WTC11 (cell line): ENCODE measurements at regions not wholly inside any gene's neighbourhood (a gene's known extent, or its start where the extent isn't known, plus 50 kb on each side); places are given as distances from the start of the nearest gene placed in this dataset.
A peak's percentile ranks its signal among the peaks of the same experiment; 100 is the strongest.

Experiments
- ATAC-seq: fragments of 200-7000 bp; cut with Tn5 transposase; 2 replicates; pipeline ENCODE4 v1.10.0; 2021; ENCODE audit warnings: mild to moderate bottlenecking, moderate library complexity
- CTCF ChIA-PET: fragments of 300-600 bp; sonication (Branson Sonifier 250); formaldehyde crosslinking; loops from one replicate; lab custom pipeline; 2021; ENCODE audit warnings: antibody characterized with exemption; lab: Charles Lee
- POLR2A ChIA-PET: fragments of 350-600 bp; sonication (Branson Sonifier 250); formaldehyde crosslinking; loops from one replicate; lab custom pipeline; 2021; ENCODE audit warnings: antibody characterized with exemption; lab: Charles Lee
- DNase-seq: peaks from one replicate; pipeline ENCODE4 v3.0.0; 2021; ENCODE audit warnings: low spot score
- H3K27ac Mint-ChIP-seq: 2 replicates; pipeline ENCODE4 v1.8.0; 2021; ENCODE audit warnings: mixed read lengths
- H3K27me3 Mint-ChIP-seq: 2 replicates; pipeline ENCODE4 v1.8.0; 2021; ENCODE audit warnings: low read depth, mild to moderate bottlenecking, moderate library complexity, mixed read lengths
- H3K36me3 Mint-ChIP-seq: 2 replicates; pipeline ENCODE4 v1.8.0; 2021; ENCODE audit warnings: mixed read lengths
- H3K4me1 Mint-ChIP-seq: 2 replicates; pipeline ENCODE4 v1.8.0; 2022; ENCODE audit warnings: mixed read lengths
- H3K4me3 Mint-ChIP-seq: 2 replicates; pipeline ENCODE4 v1.8.0; 2021; ENCODE audit warnings: mild to moderate bottlenecking, moderate library complexity, mixed read lengths
- H3K9me3 Mint-ChIP-seq: 2 replicates; pipeline ENCODE4 v1.8.0; 2021; ENCODE audit warnings: mixed read lengths
- CBFB ChIP-seq: sonication (generic); formaldehyde crosslinking; IDR thresholded peaks from 2 replicates; pipeline ENCODE4 v1.8.1; 2022; ENCODE audit warnings: mild to moderate bottlenecking, low read depth, missing genetic modification reagents
- CREB1 ChIP-seq: sonication (generic); formaldehyde crosslinking; IDR thresholded peaks from 2 replicates; pipeline ENCODE4 v1.8.0; 2023; ENCODE audit warnings: mild to moderate bottlenecking, missing genetic modification reagents
- ETV6 ChIP-seq: sonication (generic); formaldehyde crosslinking; IDR thresholded peaks from 2 replicates; pipeline ENCODE4 v1.8.1; 2022; ENCODE audit warnings: mild to moderate bottlenecking, missing genetic modification reagents
- GRHL2 ChIP-seq: fragments of 250-450 bp; sonication (Bioruptor Pico); IDR thresholded peaks from 2 replicates; pipeline ENCODE4 v1.8.0; 2022; ENCODE audit warnings: mild to moderate bottlenecking, moderate library complexity; ENCODE audit not compliant: insufficient replicate concordance, severe bottlenecking
- IRF2 ChIP-seq: sonication (generic); formaldehyde crosslinking; IDR thresholded peaks from 2 replicates; pipeline ENCODE4 v1.8.0; 2022; ENCODE audit warnings: low read depth, missing genetic modification reagents, borderline replicate concordance
- JUN ChIP-seq: sonication (generic); formaldehyde crosslinking; IDR thresholded peaks from 2 replicates; pipeline ENCODE4 v1.8.0; 2023; ENCODE audit warnings: mild to moderate bottlenecking, missing genetic modification reagents
- MXD4 ChIP-seq: fragments of 250-450 bp; sonication (Bioruptor Pico); IDR thresholded peaks from 2 replicates; pipeline ENCODE4 v1.8.0; 2021; ENCODE audit warnings: mild to moderate bottlenecking, moderate library complexity, borderline replicate concordance
- NFE2L1 ChIP-seq: sonication (generic); formaldehyde crosslinking; IDR thresholded peaks from 2 replicates; pipeline ENCODE4 v1.8.1; 2023; ENCODE audit warnings: missing genetic modification reagents
- RELA ChIP-seq: sonication (generic); formaldehyde crosslinking; IDR thresholded peaks from 2 replicates; pipeline ENCODE4 v1.8.1; 2022; ENCODE audit warnings: missing genetic modification reagents, mild to moderate bottlenecking, borderline replicate concordance
- SMAD3 ChIP-seq: sonication (generic); formaldehyde crosslinking; IDR thresholded peaks from 2 replicates; pipeline ENCODE4 v1.8.0; 2022; ENCODE audit warnings: missing genetic modification reagents, mild to moderate bottlenecking, borderline replicate concordance
- TCF7 ChIP-seq: sonication (generic); formaldehyde crosslinking; IDR thresholded peaks from 2 replicates; pipeline ENCODE4 v1.8.0; 2022; ENCODE audit warnings: mild to moderate bottlenecking, low read depth, missing genetic modification reagents, moderate library complexity
- TEAD4 ChIP-seq: sonication (generic); formaldehyde crosslinking; IDR thresholded peaks from 2 replicates; pipeline ENCODE4 v1.8.0; 2022; ENCODE audit warnings: mild to moderate bottlenecking, missing genetic modification reagents
- ZNF121 ChIP-seq: sonication (generic); formaldehyde crosslinking; IDR thresholded peaks from 2 replicates; pipeline ENCODE4 v1.8.0; 2023; ENCODE audit warnings: missing genetic modification reagents
- ZNF423 ChIP-seq: fragments of 250-450 bp; sonication (Bioruptor Pico); IDR thresholded peaks from 2 replicates; pipeline ENCODE4 v2.1.2; 2022; ENCODE audit warnings: mild to moderate bottlenecking, moderate library complexity
- TF ChIP-seq, protein P1 (sequence below): sonication (generic); formaldehyde crosslinking; IDR thresholded peaks from 2 replicates; pipeline ENCODE4 v1.8.0; 2022; ENCODE audit warnings: mild to moderate bottlenecking, missing genetic modification reagents
- TF ChIP-seq, protein P2 (sequence below): sonication (generic); formaldehyde crosslinking; IDR thresholded peaks from 2 replicates; pipeline ENCODE4 v1.8.0; 2022; ENCODE audit warnings: missing genetic modification reagents
- TF ChIP-seq, protein P3 (sequence below): sonication (generic); formaldehyde crosslinking; IDR thresholded peaks from 2 replicates; pipeline ENCODE4 v1.8.0; 2022; ENCODE audit warnings: mild to moderate bottlenecking, missing genetic modification reagents
- TF ChIP-seq, protein P4 (sequence below): sonication (generic); formaldehyde crosslinking; IDR thresholded peaks from 2 replicates; pipeline ENCODE4 v1.8.0; 2022; ENCODE audit warnings: mild to moderate bottlenecking, missing genetic modification reagents
- TF ChIP-seq, protein P5 (sequence below): sonication (generic); formaldehyde crosslinking; IDR thresholded peaks from 2 replicates; pipeline ENCODE4 v1.8.0; 2023; ENCODE audit warnings: missing genetic modification reagents
- TF ChIP-seq, protein P6 (sequence below): sonication (generic); formaldehyde crosslinking; conservative IDR thresholded peaks from 2 replicates; pipeline ENCODE4 v1.8.1; 2023; ENCODE audit warnings: mild to moderate bottlenecking, low read depth, missing genetic modification reagents, moderate library complexity

DNA sequence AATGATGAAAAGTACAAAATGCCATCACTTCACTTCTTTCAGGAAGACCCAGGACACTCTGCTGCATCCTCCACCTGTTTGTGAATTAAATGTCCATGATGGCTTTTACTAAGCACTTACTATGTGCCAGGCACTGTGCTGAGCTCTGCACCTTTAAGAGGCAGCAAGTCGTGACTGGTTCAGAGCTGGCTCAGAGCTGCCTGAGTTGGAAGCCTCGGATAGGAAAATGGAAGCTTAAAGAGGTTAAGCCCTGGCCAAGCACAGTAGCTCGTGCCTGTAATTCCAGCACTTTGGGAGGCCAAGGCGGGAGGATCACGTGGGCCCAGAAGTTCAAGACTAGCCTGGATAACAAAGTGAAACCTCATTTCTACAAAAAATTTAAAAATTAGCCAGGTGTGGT lies 95.6 kb downstream of the SNX5 start (continued):
- TF ChIP-seq, protein P1, sequence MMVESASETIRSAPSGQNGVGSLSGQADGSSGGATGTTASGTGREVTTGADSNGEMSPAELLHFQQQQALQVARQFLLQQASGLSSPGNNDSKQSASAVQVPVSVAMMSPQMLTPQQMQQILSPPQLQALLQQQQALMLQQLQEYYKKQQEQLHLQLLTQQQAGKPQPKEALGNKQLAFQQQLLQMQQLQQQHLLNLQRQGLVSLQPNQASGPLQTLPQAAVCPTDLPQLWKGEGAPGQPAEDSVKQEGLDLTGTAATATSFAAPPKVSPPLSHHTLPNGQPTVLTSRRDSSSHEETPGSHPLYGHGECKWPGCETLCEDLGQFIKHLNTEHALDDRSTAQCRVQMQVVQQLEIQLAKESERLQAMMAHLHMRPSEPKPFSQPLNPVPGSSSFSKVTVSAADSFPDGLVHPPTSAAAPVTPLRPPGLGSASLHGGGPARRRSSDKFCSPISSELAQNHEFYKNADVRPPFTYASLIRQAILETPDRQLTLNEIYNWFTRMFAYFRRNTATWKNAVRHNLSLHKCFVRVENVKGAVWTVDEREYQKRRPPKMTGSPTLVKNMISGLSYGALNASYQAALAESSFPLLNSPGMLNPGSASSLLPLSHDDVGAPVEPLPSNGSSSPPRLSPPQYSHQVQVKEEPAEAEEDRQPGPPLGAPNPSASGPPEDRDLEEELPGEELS (CRISPR knock-in tag): no peak

DNA sequence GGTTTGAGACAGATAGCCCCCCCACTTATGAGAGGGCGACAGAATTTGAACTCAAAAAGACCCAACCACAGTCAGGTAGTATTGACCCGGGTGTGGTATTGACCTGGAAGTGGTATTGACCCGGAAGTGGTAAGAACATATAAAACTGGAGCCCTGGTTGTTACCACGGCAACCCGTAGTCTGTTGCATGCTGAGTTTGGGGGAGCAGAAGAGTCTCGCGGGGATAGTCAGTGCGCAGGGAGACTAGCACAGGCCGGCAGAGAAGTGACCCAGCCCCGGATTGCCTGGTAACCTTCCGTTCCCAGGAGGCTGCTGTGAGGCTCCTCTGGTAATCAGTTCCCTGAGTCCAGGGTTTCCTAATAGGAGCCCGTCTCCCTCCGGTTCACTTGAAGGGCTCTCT lies 96.2 kb downstream of the SNX5 start:
- no peaks in the 10 kb centered on the region for H3K36me3 Mint-ChIP-seq
- TF ChIP-seq, protein P2, sequence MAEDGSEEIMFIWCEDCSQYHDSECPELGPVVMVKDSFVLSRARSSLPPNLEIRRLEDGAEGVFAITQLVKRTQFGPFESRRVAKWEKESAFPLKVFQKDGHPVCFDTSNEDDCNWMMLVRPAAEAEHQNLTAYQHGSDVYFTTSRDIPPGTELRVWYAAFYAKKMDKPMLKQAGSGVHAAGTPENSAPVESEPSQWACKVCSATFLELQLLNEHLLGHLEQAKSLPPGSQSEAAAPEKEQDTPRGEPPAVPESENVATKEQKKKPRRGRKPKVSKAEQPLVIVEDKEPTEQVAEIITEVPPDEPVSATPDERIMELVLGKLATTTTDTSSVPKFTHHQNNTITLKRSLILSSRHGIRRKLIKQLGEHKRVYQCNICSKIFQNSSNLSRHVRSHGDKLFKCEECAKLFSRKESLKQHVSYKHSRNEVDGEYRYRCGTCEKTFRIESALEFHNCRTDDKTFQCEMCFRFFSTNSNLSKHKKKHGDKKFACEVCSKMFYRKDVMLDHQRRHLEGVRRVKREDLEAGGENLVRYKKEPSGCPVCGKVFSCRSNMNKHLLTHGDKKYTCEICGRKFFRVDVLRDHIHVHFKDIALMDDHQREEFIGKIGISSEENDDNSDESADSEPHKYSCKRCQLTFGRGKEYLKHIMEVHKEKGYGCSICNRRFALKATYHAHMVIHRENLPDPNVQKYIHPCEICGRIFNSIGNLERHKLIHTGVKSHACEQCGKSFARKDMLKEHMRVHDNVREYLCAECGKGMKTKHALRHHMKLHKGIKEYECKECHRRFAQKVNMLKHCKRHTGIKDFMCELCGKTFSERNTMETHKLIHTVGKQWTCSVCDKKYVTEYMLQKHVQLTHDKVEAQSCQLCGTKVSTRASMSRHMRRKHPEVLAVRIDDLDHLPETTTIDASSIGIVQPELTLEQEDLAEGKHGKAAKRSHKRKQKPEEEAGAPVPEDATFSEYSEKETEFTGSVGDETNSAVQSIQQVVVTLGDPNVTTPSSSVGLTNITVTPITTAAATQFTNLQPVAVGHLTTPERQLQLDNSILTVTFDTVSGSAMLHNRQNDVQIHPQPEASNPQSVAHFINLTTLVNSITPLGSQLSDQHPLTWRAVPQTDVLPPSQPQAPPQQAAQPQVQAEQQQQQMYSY: no peak
- TF ChIP-seq NFE2L1 (CRISPR knock-in tag): no peak
- TF ChIP-seq ETV6 (CRISPR knock-in tag): no peak
- TF ChIP-seq SMAD3 (CRISPR knock-in tag): no peak
- TF ChIP-seq, protein P3, sequence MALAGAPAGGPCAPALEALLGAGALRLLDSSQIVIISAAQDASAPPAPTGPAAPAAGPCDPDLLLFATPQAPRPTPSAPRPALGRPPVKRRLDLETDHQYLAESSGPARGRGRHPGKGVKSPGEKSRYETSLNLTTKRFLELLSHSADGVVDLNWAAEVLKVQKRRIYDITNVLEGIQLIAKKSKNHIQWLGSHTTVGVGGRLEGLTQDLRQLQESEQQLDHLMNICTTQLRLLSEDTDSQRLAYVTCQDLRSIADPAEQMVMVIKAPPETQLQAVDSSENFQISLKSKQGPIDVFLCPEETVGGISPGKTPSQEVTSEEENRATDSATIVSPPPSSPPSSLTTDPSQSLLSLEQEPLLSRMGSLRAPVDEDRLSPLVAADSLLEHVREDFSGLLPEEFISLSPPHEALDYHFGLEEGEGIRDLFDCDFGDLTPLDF (CRISPR knock-in tag): no peak
- no peak for TF ChIP-seq JUN (CRISPR knock-in tag)
- no peak for TF ChIP-seq MXD4 (CRISPR knock-in tag)
- TF ChIP-seq, all 79 proteins: peak for 0
- no peak for DNase-seq
- POLR2A ChIA-PET: no interaction called here
- H3K9me3 Mint-ChIP-seq: no peaks in the 10 kb centered on the region
- CTCF ChIA-PET: interaction anchor here (0.9 to 2.9 kb wide), 5 partner anchors 11 to 191 kb away, joined by 3 to 32 read pairs (median 12); partner anchors contain the start of gene RRBP1
- peaks cover 87% of the 10 kb centered on the region for H3K4me1 Mint-ChIP-seq
- no peak for ATAC-seq
- peak overlapping the region; percentile 66; the same call in 1 of the 2 replicates for H3K27ac Mint-ChIP-seq
- H3K27me3 Mint-ChIP-seq: no peaks in the 10 kb centered on the region; the same call in 1 of the 2 replicates
- H3K4me3 Mint-ChIP-seq: no peak overlapping the region

DNA sequence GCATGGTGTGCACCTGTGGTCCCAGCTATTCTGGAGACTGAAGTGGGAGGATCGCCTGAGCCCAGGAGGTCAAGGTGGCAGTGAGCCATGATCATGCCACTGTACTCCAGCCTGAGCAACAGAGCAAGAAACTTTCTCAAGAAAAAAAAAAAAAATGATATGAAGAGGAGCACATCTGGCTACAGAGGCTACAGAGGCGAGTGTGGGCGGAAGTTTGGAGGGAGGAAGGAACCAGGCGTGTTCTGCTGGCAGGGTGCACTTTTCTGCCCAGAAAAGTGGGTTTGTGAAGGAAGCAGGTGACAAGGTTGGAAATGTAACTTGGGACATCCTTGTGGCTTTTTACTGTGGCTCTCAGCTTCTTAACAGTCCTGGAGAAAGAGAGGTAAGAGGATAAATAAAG lies 96.7 kb downstream of the SNX5 start:
- ATAC-seq: no peak
- TF ChIP-seq TEAD4 (CRISPR knock-in tag) (no peak), RELA (CRISPR knock-in tag) (no peak), CBFB (CRISPR knock-in tag) (no peak), TCF7 (CRISPR knock-in tag) (no peak), ZNF121 (no peak), SMAD3 (CRISPR knock-in tag) (no peak), CREB1 (CRISPR knock-in tag) (no peak), ZNF423 (CRISPR knock-in tag) (no peak), GRHL2 (CRISPR knock-in tag) (no peak), IRF2 (CRISPR knock-in tag) (no peak), ETV6 (CRISPR knock-in tag) (no peak)
- TF ChIP-seq, protein P4, sequence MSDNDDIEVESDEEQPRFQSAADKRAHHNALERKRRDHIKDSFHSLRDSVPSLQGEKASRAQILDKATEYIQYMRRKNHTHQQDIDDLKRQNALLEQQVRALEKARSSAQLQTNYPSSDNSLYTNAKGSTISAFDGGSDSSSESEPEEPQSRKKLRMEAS (CRISPR knock-in tag): no peak
- TF ChIP-seq, protein P5, sequence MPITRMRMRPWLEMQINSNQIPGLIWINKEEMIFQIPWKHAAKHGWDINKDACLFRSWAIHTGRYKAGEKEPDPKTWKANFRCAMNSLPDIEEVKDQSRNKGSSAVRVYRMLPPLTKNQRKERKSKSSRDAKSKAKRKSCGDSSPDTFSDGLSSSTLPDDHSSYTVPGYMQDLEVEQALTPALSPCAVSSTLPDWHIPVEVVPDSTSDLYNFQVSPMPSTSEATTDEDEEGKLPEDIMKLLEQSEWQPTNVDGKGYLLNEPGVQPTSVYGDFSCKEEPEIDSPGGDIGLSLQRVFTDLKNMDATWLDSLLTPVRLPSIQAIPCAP (CRISPR knock-in tag): no peak
- TF ChIP-seq, protein P6, sequence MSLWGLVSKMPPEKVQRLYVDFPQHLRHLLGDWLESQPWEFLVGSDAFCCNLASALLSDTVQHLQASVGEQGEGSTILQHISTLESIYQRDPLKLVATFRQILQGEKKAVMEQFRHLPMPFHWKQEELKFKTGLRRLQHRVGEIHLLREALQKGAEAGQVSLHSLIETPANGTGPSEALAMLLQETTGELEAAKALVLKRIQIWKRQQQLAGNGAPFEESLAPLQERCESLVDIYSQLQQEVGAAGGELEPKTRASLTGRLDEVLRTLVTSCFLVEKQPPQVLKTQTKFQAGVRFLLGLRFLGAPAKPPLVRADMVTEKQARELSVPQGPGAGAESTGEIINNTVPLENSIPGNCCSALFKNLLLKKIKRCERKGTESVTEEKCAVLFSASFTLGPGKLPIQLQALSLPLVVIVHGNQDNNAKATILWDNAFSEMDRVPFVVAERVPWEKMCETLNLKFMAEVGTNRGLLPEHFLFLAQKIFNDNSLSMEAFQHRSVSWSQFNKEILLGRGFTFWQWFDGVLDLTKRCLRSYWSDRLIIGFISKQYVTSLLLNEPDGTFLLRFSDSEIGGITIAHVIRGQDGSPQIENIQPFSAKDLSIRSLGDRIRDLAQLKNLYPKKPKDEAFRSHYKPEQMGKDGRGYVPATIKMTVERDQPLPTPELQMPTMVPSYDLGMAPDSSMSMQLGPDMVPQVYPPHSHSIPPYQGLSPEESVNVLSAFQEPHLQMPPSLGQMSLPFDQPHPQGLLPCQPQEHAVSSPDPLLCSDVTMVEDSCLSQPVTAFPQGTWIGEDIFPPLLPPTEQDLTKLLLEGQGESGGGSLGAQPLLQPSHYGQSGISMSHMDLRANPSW (CRISPR knock-in tag): no peak

More for the DNA sequence above, 96.7 kb downstream of the SNX5 start:
- peak overlapping the region; percentile 66 for H3K27ac Mint-ChIP-seq
- DNase-seq: no peak
- POLR2A ChIA-PET: no interaction called here
- H3K9me3 Mint-ChIP-seq: no peaks in the 10 kb centered on the region
- no peaks in the 10 kb centered on the region; the same call in 1 of the 2 replicates for H3K27me3 Mint-ChIP-seq
- H3K4me3 Mint-ChIP-seq: no peak overlapping the region; the same call in 1 of the 2 replicates
- CTCF ChIA-PET: interaction anchor here (1.0 kb wide), 2 partner anchors 189 to 259 kb away, joined by 4 to 6 read pairs; partner anchors contain the start of gene RRBP1
- peaks cover 91% of the 10 kb centered on the region for H3K4me1 Mint-ChIP-seq
- H3K36me3 Mint-ChIP-seq: no peaks in the 10 kb centered on the region
